ENCODE measurements at regions not wholly inside any gene's neighbourhood (a gene's known extent, or its start where the extent isn't known, plus 50 kb on each side); places are given as distances from the start of the nearest gene placed in this dataset.
"Not testable (repeated sequence)": the region's sequence is repeated elsewhere in the genome, so short reads cannot be mapped to it uniquely, and the experiment has no call there.

DNA sequence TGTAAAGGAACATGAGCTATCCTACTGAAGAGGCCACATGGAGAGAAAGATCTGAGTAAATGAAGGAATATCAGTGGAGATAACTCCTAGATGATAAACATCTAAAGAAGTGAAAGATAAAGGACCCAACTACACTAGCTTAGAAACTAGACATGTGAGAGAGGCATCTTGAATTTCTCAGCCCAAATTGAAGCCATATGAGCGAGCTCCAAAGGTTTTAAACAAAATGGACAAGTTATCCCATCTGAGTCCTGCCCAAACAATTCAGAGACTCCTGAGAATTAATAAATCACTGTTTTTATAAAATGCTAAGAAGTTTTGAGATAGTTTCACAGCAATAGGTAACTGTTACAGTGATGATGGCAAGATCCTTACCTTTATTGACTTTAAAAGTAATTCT lies 438.9 kb downstream of the NAV3 start:
- H3K4me1 Mint-ChIP-seq, result no peaks in the 10 kb centered on the region
- no peaks in the 10 kb centered on the region for H3K36me3 Mint-ChIP-seq (ENCODE audit: low read depth)
- H3K27me3 Mint-ChIP-seq (ENCODE audit: low read depth), result no peaks in the 10 kb centered on the region
- no peak for DNase-seq (ENCODE audit: low read depth, low spot score)
- no peak overlapping the region for H3K4me3 Mint-ChIP-seq
- no peak overlapping the region for H3K27ac Mint-ChIP-seq (ENCODE audit: unreplicated experiment)
- TF ChIP-seq CTCF (conservative IDR thresholded peaks at IDR 0.05), result no peak
- H3K9me3 Mint-ChIP-seq, result peaks cover 5% of the 10 kb centered on the region

DNA sequence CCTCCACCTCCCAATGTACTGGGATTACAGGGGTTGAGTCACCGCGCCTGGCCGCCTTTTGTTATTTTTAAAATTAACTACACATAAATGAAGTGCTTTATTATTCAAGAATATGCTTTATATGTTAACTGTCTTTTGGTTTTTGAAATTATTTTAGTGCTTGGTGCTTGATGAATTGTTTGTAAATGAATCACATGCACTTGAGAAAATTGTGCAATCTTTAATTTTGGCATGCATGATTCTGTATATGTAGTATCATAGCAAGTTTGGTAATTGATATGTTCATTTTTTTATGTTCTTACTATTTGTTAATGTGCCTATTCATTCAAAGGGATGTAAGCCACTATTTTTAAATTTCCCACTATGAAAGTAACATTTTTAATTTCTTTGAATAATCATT lies 440.9 kb downstream of the NAV3 start:
- Mint-ChIP-seq H3K36me3 (ENCODE audit: low read depth) (no peaks in the 10 kb centered on the region), H3K4me1 (no peaks in the 10 kb centered on the region), H3K27ac (ENCODE audit: unreplicated experiment) (no peak overlapping the region), H3K4me3 (no peak overlapping the region), H3K27me3 (ENCODE audit: low read depth) (no peaks in the 10 kb centered on the region), H3K9me3 (peaks cover 7% of the 10 kb centered on the region)
- no peak for DNase-seq (ENCODE audit: low read depth, low spot score)
- no peak for TF ChIP-seq CTCF (conservative IDR thresholded peaks at IDR 0.05)

GRCh38 chr12:78275886-78276285 lies 445.2 kb downstream of the NAV3 start:
- TF ChIP-seq CTCF (conservative IDR thresholded peaks at IDR 0.05), result no peak
- H3K36me3 Mint-ChIP-seq (ENCODE audit: low read depth), result no peaks in the 10 kb centered on the region
- H3K9me3 Mint-ChIP-seq, result peaks cover 11% of the 10 kb centered on the region
- H3K27me3 Mint-ChIP-seq (ENCODE audit: low read depth), result no peaks in the 10 kb centered on the region
- H3K27ac Mint-ChIP-seq (ENCODE audit: unreplicated experiment), result no peak overlapping the region
- no peak overlapping the region for H3K4me3 Mint-ChIP-seq
- DNase-seq (ENCODE audit: low read depth, low spot score), result no peak
- no peaks in the 10 kb centered on the region for H3K4me1 Mint-ChIP-seq

DNA sequence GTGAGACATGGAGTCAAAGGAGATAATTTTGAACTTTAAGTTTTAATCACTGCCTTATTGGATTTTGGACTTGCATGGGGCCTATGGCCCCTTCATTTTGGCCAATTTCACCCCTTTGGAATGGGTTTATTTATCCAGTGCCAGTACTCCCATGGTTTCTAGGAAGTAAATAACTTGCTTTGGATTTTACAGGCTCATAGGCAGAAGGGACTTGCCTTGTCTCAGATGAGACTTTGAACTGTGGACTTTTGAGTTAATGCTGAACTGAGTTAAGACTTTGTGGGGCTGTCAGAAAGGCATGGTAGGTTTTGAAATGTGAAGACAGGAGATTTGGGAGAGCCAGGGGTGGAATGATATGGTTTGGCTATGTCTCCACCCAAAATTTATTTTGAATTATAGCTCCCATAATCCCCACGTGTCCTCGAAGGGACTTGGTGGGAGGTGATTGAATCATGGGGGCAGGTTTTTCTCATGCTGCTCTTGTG lies 448.1 kb downstream of the NAV3 start:
- DNase-seq (ENCODE audit: low read depth, low spot score), result no peak
- no peaks in the 10 kb centered on the region for H3K27me3 Mint-ChIP-seq (ENCODE audit: low read depth)
- TF ChIP-seq CTCF (conservative IDR thresholded peaks at IDR 0.05), result no peak
- H3K4me1 Mint-ChIP-seq, result no peaks in the 10 kb centered on the region
- H3K4me3 Mint-ChIP-seq, result no peak overlapping the region
- no peak overlapping the region for H3K27ac Mint-ChIP-seq (ENCODE audit: unreplicated experiment)
- H3K36me3 Mint-ChIP-seq (ENCODE audit: low read depth), result no peaks in the 10 kb centered on the region
- peaks cover 9% of the 10 kb centered on the region for H3K9me3 Mint-ChIP-seq

DNA sequence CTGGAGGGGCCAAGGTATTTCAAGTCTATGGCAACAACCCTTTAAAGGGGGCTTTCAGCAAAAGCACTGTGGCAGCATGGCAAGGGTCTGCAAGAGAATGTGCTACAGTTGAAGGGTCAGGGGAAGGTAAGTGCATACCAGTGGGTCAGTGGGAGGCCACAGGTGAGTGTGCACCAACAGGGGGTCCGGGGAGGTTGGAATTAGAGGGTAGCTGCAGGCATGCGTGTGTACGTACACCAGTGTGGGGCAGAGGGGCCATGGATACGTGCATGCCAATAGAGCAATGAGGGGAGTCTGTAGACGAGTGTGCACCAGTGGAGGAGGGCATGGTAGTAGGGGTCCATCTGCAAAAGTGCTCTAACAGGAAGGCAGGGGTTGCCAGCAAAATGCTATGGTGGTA lies 448.9 kb downstream of the NAV3 start:
- Mint-ChIP-seq H3K36me3 (ENCODE audit: low read depth) (no peaks in the 10 kb centered on the region), H3K9me3 (peaks cover 9% of the 10 kb centered on the region), H3K27me3 (ENCODE audit: low read depth) (no peaks in the 10 kb centered on the region), H3K4me1 (no peaks in the 10 kb centered on the region), H3K27ac (ENCODE audit: unreplicated experiment) (no peak overlapping the region), H3K4me3 (no peak overlapping the region)
- DNase-seq (ENCODE audit: low read depth, low spot score), result no peak
- TF ChIP-seq CTCF (conservative IDR thresholded peaks at IDR 0.05), result no peak

GRCh38 chr12:78281102-78281501 lies 450.4 kb downstream of the NAV3 start:
- not testable (repeated sequence) for H3K36me3 Mint-ChIP-seq (ENCODE audit: low read depth); H3K27me3 Mint-ChIP-seq (ENCODE audit: low read depth); DNase-seq (ENCODE audit: low read depth, low spot score); H3K27ac Mint-ChIP-seq (ENCODE audit: unreplicated experiment); H3K4me3 Mint-ChIP-seq; H3K9me3 Mint-ChIP-seq; H3K4me1 Mint-ChIP-seq
